ENCODE measurements at regions not wholly inside any gene's neighbourhood (a gene's known extent, or its start where the extent isn't known, plus 50 kb on each side); places are given as distances from the start of the nearest gene placed in this dataset.
A peak's percentile ranks its signal among the peaks of the same experiment; 100 is the strongest.

GRCh38 chr13:85383291-85383690, 415.9 kb downstream of the SLITRK6 start:
- no peak overlapping the region for H3K27ac ChIP-seq
- no peaks in the 10 kb centered on the region for H3K9me3 ChIP-seq (replicated peaks)
- peaks cover 6% of the 10 kb centered on the region for H3K4me1 ChIP-seq (replicated peaks)
- H3K27me3 ChIP-seq (replicated peaks): no peaks in the 10 kb centered on the region
- no peak overlapping the region for H3K4me3 ChIP-seq
- H3K36me3 ChIP-seq: no peaks in the 10 kb centered on the region
- DNase-seq (ENCODE audit: low read depth in 1 of 2, low spot score in 2 of 2): no peak

GRCh38 chr13:85381082-85381481, 418.1 kb downstream of the SLITRK6 start:
- no peaks in the 10 kb centered on the region for H3K9me3 ChIP-seq (replicated peaks)
- no peaks in the 10 kb centered on the region for H3K36me3 ChIP-seq
- no peak for DNase-seq (ENCODE audit: low read depth in 1 of 2, low spot score in 2 of 2)
- H3K27ac ChIP-seq: no peak overlapping the region
- H3K4me1 ChIP-seq (replicated peaks): no peaks in the 10 kb centered on the region; the same call in 1 of the 2 replicates
- no peaks in the 10 kb centered on the region for H3K27me3 ChIP-seq (replicated peaks)
- H3K4me3 ChIP-seq: no peak overlapping the region

DNA sequence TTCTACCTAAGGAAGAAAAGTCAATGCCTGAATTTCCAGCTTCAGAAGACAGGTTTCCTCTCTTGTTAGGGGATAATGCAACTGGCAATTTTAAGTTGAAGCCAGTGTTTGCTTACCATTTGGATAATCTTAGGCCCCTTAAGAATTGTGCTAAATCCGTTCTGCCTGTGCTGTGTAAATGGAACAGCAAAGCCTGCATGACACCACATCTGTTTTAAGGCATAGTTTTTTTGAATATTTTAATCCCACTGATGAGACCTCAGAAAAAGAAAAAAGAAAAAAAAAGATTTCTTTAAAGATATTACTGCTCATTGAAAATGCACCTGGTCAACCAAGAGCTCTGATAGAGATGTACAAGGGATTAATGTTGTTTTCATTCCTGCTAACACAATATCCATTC, 419.2 kb downstream of the SLITRK6 start:
- Histone ChIP-seq H3K36me3 (no peaks in the 10 kb centered on the region), H3K9me3 (replicated peaks) (no peaks in the 10 kb centered on the region), H3K27me3 (replicated peaks) (no peaks in the 10 kb centered on the region), H3K4me3 (no peak overlapping the region), H3K4me1 (replicated peaks) (no peaks in the 10 kb centered on the region), H3K27ac (no peak overlapping the region)
- DNase-seq (ENCODE audit: low read depth in 1 of 2, low spot score in 2 of 2): no peak

- Histone ChIP-seq H3K27ac (no peak overlapping the region), H3K27me3 (replicated peaks) (no peaks in the 10 kb centered on the region), H3K9me3 (replicated peaks) (no peaks in the 10 kb centered on the region), H3K36me3 (no peaks in the 10 kb centered on the region), H3K4me3 (no peak overlapping the region), H3K4me1 (replicated peaks) (no peaks in the 10 kb centered on the region)
- DNase-seq (ENCODE audit: low read depth in 1 of 2, low spot score in 2 of 2): no peak
Measured at GRCh38 chr13:85379433-85379832, 419.8 kb downstream of the SLITRK6 start.

- no peaks in the 10 kb centered on the region for H3K36me3 ChIP-seq
- no peak overlapping the region for H3K4me3 ChIP-seq
- H3K9me3 ChIP-seq (replicated peaks): no peaks in the 10 kb centered on the region
- no peaks in the 10 kb centered on the region for H3K27me3 ChIP-seq (replicated peaks)
- DNase-seq (ENCODE audit: low read depth in 1 of 2, low spot score in 2 of 2): no peak
- no peaks in the 10 kb centered on the region for H3K4me1 ChIP-seq (replicated peaks)
- H3K27ac ChIP-seq: no peak overlapping the region
Measured at GRCh38 chr13:85377783-85378182, 421.4 kb downstream of the SLITRK6 start.

DNA sequence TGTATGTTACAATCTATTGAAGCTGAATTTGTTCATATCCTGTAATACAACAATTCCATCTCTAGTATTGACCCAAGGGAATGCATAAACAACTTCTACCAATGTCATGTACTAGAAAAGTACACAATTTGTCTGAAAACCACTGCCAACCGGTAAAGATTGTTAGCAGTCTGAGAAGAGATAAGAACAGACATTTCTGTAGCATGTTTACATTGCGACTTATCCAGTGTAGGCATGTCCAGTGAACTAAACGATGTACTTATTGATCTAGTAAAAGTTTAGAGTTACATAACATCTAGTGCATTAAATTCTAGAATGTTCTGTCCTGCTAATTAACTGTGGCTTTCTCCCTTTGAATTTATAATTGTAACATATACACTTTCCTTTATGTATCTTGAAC, 425.9 kb downstream of the SLITRK6 start:
- Histone ChIP-seq H3K9me3 (replicated peaks) (no peaks in the 10 kb centered on the region), H3K4me1 (replicated peaks) (peaks cover 4% of the 10 kb centered on the region), H3K36me3 (no peaks in the 10 kb centered on the region), H3K27ac (no peak overlapping the region), H3K4me3 (no peak overlapping the region), H3K27me3 (replicated peaks) (no peaks in the 10 kb centered on the region)
- no peak for DNase-seq (ENCODE audit: low read depth in 1 of 2, low spot score in 2 of 2)

DNA sequence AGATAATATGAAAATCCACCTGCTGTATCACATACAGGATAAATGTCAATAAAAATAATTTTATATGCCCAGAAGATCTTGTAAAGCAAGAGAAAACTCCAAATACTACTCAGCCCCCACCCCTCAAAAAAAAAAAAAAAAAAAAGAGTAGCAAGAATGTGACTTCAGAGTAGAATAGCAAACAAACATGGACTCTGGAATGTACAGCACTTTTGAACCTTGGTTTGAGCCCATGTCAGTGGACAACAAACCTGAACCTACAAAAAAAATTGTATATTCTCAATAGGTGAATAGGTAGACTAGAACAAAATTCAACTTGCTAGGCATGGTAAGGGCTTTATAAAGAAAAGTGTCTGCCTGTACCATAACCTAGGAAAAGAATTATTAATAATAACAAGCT, 428.0 kb downstream of the SLITRK6 start:
- Histone ChIP-seq H3K9me3 (replicated peaks) (no peaks in the 10 kb centered on the region), H3K36me3 (no peaks in the 10 kb centered on the region), H3K4me3 (no peak overlapping the region), H3K27ac (no peak overlapping the region), H3K4me1 (replicated peaks) (peaks cover 24% of the 10 kb centered on the region), H3K27me3 (replicated peaks) (no peaks in the 10 kb centered on the region)
- no peak for DNase-seq (ENCODE audit: low read depth in 1 of 2, low spot score in 2 of 2)

DNA sequence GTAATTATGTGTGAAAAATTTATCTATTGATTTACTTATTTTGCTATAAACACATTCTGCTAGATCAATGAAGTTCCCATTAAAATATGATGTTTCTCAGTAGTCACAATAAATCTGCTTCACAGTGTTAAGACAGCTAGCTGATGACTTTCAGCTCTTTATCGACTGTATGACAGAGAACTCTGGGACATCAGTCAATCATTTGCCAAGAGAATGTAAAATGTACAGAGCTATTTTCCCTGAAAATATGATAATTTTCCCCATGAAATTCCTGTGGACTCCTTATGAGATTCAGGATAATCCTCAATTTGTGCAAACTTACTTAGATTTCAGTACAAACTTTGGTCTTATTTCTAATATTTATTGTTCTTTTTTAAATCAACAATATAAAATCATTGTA, 430.5 kb downstream of the SLITRK6 start:
- Histone ChIP-seq H3K4me3 (no peak overlapping the region), H3K9me3 (replicated peaks) (no peaks in the 10 kb centered on the region), H3K36me3 (no peaks in the 10 kb centered on the region), H3K4me1 (replicated peaks) (peaks cover 28% of the 10 kb centered on the region), H3K27me3 (replicated peaks) (no peaks in the 10 kb centered on the region), H3K27ac (peak overlapping the region; percentile 83; the same call in 1 of the 2 replicates)
- DNase-seq (ENCODE audit: low read depth in 1 of 2, low spot score in 2 of 2): no peak

- no peaks in the 10 kb centered on the region for H3K27me3 ChIP-seq (replicated peaks)
- H3K4me1 ChIP-seq (replicated peaks): peaks cover 28% of the 10 kb centered on the region
- no peaks in the 10 kb centered on the region for H3K36me3 ChIP-seq
- no peaks in the 10 kb centered on the region for H3K9me3 ChIP-seq (replicated peaks)
- DNase-seq (ENCODE audit: low read depth in 1 of 2, low spot score in 2 of 2): peak in 1 of 2 experiments; percentile 63
- peak overlapping the region; percentile 83 for H3K27ac ChIP-seq
- no peak overlapping the region for H3K4me3 ChIP-seq
Measured at GRCh38 chr13:85367887-85368286, 431.3 kb downstream of the SLITRK6 start.

DNA sequence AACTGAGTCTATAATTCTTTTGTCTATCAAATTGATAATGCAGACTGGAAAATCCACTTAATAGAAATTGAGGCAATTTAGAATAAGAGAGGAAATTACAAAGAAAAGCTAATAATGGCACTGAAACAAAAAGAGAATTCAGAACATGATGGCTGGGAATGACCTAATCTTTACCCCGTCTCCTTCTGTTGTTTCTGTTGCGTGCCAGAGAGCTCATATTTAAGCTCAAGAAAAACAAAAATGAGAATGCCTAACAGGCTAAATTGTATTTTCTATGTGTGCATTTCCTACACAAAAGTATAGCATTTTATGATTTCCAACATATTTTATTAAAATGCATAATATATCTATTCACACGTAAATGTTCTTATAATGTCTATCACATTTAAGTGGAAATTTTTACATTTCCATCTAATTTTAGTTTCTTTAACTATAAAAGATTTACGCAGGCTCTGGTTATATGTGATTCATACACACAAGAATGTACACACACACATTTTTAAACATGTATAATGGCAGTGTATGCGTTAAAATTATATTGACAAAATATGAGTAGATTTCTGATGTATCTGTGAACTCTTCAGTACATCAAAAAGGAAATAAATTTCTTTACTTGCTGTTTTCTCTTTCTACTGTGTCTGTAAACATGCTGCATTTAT, 432.3 kb downstream of the SLITRK6 start:
- H3K27me3 ChIP-seq (replicated peaks): no peaks in the 10 kb centered on the region
- no peak overlapping the region for H3K4me3 ChIP-seq
- peak overlapping the region; percentile 83 for H3K27ac ChIP-seq
- peak in 1 of 2 experiments; percentile 76 for DNase-seq (ENCODE audit: low read depth in 1 of 2, low spot score in 2 of 2)
- H3K4me1 ChIP-seq (replicated peaks): peaks cover 28% of the 10 kb centered on the region
- no peaks in the 10 kb centered on the region for H3K36me3 ChIP-seq
- no peaks in the 10 kb centered on the region for H3K9me3 ChIP-seq (replicated peaks)

DNA sequence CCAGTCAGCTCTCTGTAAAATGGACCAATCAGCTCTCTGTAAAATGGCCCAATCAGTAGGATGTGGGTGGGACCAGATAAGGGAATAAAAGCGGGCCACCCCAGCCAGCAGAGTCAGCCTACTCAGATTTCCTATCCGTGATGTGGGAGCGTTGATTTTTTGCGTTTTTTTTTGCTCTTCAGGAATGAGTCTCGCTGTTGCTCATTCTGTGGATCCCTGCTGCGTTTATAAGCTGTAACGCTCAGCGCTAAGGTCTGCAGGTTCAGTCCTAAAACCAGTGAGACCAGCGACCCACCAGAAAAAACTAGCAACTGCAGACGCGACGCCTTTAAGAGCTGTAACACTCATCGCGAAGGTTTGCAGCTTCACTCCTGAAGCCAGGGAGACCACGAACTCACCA, 435.7 kb downstream of the SLITRK6 start:
- H3K27ac ChIP-seq: no peak overlapping the region
- H3K9me3 ChIP-seq (replicated peaks): no peaks in the 10 kb centered on the region
- no peak for DNase-seq (ENCODE audit: low read depth in 1 of 2, low spot score in 2 of 2)
- H3K36me3 ChIP-seq: no peaks in the 10 kb centered on the region
- no peaks in the 10 kb centered on the region for H3K27me3 ChIP-seq (replicated peaks)
- no peak overlapping the region for H3K4me3 ChIP-seq
- H3K4me1 ChIP-seq (replicated peaks): peaks cover 26% of the 10 kb centered on the region

DNA sequence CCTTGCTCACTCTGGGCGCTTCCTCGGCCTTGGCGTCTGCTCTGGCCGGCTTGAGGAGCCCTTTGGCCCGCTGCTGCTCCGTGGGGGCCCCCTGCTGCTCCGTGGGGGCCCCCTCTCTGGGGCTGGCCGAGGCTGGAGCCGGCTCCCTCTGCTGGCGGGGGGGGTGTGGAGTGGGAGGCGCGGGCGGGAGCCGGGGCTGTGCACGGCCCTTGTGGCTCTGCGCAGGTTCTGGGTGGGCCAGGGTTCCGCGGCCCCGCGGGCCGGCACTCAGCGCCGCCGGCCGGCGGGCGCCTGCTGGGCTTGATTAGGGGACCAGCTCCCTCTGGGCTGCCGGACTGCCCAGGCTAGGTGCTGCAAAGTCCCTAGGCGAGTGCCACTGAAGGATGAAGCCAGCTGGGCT, 436.2 kb downstream of the SLITRK6 start:
- Histone ChIP-seq H3K27ac (no peak overlapping the region), H3K36me3 (no peaks in the 10 kb centered on the region), H3K4me1 (replicated peaks) (peaks cover 21% of the 10 kb centered on the region), H3K27me3 (replicated peaks) (no peaks in the 10 kb centered on the region), H3K4me3 (no peak overlapping the region), H3K9me3 (replicated peaks) (no peaks in the 10 kb centered on the region)
- DNase-seq (ENCODE audit: low read depth in 1 of 2, low spot score in 2 of 2): no peak

- Histone ChIP-seq H3K4me3 (no peak overlapping the region), H3K4me1 (replicated peaks) (peaks cover 22% of the 10 kb centered on the region), H3K27me3 (replicated peaks) (no peaks in the 10 kb centered on the region), H3K27ac (peak overlapping the region; percentile 83), H3K36me3 (no peaks in the 10 kb centered on the region), H3K9me3 (replicated peaks) (no peaks in the 10 kb centered on the region)
- peak; percentile 55 to 82 for DNase-seq (ENCODE audit: low read depth in 1 of 2, low spot score in 2 of 2)
Measured at GRCh38 chr13:85347251-85347650, 452.0 kb downstream of the SLITRK6 start.

GRCh38 chr13:85334187-85334586, 465.0 kb downstream of the SLITRK6 start:
- Histone ChIP-seq H3K4me3 (no peak overlapping the region), H3K27me3 (replicated peaks) (no peaks in the 10 kb centered on the region), H3K4me1 (replicated peaks) (no peaks in the 10 kb centered on the region), H3K36me3 (no peaks in the 10 kb centered on the region), H3K9me3 (replicated peaks) (no peaks in the 10 kb centered on the region), H3K27ac (no peak overlapping the region)
- no peak for DNase-seq (ENCODE audit: low read depth in 1 of 2, low spot score in 2 of 2)

DNA sequence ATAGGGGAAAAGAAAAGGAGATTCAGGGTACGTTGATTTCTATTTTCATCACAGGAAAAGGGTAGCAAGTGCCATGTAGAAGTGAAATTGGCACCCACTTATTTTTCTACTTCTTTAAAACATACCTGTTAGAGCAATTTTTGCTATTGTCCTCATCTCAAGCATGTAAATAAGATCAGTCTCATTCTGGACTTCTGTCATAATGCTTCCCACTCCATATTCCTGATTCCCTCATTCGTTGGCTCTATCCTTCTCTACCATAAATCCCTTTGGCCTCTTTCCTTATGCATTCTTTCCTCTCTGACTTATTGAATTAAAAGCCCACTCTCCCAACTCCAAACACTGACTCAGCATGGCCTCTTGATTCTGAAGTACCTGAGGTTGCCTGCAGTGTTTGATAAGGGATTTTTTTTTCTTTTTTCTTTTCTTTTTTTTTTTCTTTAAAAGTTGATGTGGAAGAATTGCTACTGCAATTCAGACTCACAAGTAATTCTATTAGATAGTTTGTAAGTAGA, 465.7 kb downstream of the SLITRK6 start:
- Histone ChIP-seq H3K4me3 (no peak overlapping the region), H3K4me1 (replicated peaks) (no peaks in the 10 kb centered on the region), H3K36me3 (no peaks in the 10 kb centered on the region), H3K27ac (no peak overlapping the region), H3K27me3 (replicated peaks) (no peaks in the 10 kb centered on the region), H3K9me3 (replicated peaks) (no peaks in the 10 kb centered on the region)
- no peak for DNase-seq (ENCODE audit: low read depth in 1 of 2, low spot score in 2 of 2)
